ENCODE measurements at regions not wholly inside any gene's neighbourhood (a gene's known extent, or its start where the extent isn't known, plus 50 kb on each side); places are given as distances from the start of the nearest gene placed in this dataset.
"Not testable (repeated sequence)": the region's sequence is repeated elsewhere in the genome, so short reads cannot be mapped to it uniquely, and the experiment has no call there.

- TF ChIP-seq CTCF (conservative IDR thresholded peaks at IDR 0.05) (no peak), ZFX (IDR thresholded peaks at IDR 0.05) (no peak)
- H3K27ac ChIP-seq, result no peak overlapping the region
These were observed 461.1 kb upstream of the DCN start for GRCh38 chr12:91643763-91644162.

DNA sequence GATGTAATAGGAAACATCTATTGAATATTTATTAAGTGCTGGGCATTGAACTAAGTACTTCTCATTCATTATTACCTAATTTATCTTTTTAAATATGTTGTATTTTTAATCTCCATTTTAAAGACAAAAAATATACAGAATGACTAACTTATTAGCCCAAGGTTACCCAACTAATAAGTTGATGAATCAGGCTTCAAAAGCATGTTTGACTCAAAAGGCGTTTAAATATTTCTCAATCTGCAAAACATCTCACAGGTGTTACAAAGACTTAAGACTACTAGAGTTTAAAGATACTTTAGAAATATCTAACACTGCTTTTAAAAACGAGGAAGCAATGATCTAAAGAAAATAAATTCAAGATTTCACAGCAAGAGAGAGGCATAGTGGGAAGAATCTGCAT is 457.4 kb upstream of the DCN start:
- TF ChIP-seq CTCF (conservative IDR thresholded peaks at IDR 0.05), result no peak
- no peak for TF ChIP-seq ZFX (IDR thresholded peaks at IDR 0.05)
- no peak overlapping the region for H3K27ac ChIP-seq

DNA sequence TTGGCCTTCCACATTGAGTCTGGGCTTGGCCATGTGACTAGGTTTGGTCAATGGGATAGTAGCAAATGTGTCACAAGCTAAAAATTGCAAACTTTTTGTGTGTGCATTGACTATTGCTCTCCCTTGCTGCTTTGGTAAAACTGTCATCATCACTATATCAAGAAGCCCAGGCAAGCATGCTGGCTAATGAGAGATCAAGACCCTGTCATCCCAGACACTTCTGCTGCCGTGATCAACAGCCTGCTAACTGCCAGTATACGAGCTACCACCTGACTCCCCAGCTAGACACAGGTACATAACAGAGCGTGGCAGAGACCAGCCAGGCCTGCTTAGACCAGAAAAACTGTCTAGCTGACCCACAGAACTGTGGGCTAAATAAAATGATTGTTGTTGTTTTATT is 456.7 kb upstream of the DCN start:
- H3K27ac ChIP-seq, result no peak overlapping the region; the same call in 1 of the 2 replicates
- TF ChIP-seq CTCF (conservative IDR thresholded peaks at IDR 0.05) (no peak), ZFX (IDR thresholded peaks at IDR 0.05) (no peak)

DNA sequence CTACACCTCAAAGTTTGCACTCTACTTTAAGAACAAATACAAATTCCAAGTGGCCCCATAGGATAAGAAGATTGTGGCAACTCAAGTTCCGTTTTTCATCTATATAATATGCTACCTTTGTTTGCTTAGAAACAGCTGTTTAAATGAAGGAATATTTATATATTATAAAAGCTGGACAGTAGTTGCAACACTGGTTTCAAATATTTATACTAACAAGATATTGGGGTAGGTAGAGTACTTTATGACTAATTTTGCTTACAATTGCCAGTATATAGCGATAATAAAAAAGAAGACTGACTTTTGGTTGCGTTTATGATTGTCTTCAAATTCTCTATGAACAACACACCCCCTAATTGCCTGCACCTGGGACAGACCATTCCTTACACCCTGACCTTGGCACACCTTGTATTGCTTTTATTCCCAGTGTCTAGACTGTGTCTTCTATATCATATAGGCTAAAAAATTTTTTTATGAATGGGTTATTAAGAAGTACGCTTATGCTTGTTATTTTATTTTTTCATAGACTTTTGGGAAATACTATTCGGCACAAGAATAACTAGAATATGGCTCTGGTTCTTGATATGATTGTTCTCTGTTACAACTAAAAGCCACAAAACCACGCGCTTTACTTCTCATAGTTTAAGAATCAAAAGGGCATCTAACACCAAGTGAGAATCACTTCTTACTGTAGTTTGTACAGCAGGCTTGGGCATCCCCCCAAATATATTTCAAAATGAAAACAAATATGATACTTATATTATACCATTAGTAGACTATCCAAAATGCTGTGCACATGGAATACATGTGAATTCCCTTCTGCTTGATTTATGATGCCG is 455.4 kb upstream of the DCN start:
- TF ChIP-seq CTCF (conservative IDR thresholded peaks at IDR 0.05) (no peak), ZFX (IDR thresholded peaks at IDR 0.05) (no peak)
- no peak overlapping the region for H3K27ac ChIP-seq

DNA sequence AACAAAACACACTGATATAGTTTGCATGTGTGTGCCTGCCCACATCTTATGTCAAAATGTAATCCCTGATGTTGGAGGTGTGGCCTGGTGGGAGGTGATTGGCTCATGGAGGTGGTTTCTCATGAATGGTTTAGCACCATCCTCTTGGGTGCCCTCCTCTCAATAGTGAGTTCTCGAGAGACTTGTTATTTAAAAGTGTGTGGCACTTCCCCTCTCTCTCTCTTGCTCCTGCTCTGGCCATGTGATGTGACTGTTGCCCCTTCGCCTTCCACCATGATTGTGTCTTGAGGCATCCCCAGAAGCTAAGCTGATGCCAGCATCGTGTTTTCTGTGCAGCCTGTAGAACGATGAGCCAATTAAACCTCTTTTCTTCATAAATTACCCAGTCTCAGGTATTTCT is 454.1 kb upstream of the DCN start:
- peak overlapping the region; percentile 31; the same call in 1 of the 2 replicates for H3K27ac ChIP-seq
- TF ChIP-seq CTCF (conservative IDR thresholded peaks at IDR 0.05) (no peak), ZFX (IDR thresholded peaks at IDR 0.05) (no peak)

GRCh38 chr12:91634386-91634713 is 451.7 kb upstream of the DCN start:
- not testable (repeated sequence) for H3K27ac ChIP-seq

DNA sequence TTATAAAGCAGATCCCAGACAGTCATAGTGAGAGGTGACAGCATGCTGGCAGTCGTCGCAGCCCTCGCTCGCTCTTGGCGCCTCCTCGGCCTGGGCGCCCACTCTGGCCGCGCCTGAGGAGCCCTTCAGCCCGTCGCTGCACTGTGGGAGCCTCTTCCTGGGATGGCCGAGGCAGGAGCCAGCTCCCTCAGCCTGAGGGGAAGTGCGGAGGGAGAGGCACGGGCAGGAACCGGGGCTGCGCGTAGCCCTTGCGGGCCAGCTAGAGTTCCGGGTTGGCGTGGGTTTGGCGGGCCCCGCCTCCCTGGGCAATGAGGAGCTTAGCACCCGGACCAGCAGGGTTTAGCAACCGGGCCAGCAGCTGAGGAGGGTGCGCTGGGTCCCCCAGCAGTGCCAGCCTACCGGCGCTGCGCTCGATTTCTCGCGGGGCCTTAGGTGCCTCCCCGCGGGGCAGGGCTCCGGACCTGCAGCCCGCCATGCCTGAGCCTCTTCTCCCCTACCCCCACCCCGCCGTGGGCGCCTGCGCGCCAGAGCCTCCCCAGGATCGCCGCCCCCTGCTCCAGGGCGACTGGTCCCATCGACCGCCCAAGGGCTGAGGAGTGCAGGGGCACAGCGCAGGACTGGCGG is 451.2 kb upstream of the DCN start:
- H3K27ac ChIP-seq, result no peak overlapping the region
- TF ChIP-seq ZFX (IDR thresholded peaks at IDR 0.05), result no peak
- no peak for TF ChIP-seq CTCF (conservative IDR thresholded peaks at IDR 0.05)

DNA sequence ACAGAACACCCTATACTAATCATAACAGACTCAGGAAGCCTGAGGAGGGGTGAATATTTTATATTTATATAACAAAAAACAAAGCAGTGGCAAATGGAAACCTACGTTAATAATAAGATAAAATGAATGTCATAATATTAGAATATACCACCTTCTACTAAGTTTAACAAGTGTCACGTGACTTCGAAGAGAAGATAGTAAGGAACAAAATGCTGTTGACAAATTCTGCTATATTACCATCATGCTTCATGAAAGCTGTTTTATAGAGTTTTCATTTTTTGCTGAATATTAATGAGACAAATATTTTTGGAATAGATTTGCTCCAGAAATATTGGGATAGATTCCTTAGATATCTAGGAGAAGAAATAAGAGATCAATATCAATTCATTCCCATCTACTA is 450.6 kb upstream of the DCN start:
- TF ChIP-seq CTCF (conservative IDR thresholded peaks at IDR 0.05), result no peak
- no peak for TF ChIP-seq ZFX (IDR thresholded peaks at IDR 0.05)
- no peak overlapping the region for H3K27ac ChIP-seq
